Aorta (tissue), 5 donors: ENCODE measurements at regions not wholly inside any gene's neighbourhood (a gene's known extent, or its start where the extent isn't known, plus 50 kb on each side); places are given as distances from the start of the nearest gene placed in this dataset.

Experiments used
- ATAC-seq: fragments of 200-7000 bp; cut with Tn5 transposase; one replicate; pipeline ENCODE4 v1.9.1; 2022; ENCODE audit warnings: moderate library complexity; ENCODE audit not compliant: low FRiP score
- DNase-seq, 2 donors: peaks; one replicate each; pipeline ENCODE4 v3.0.0-alpha.2; 2020
- H3K27ac ChIP-seq, 2 donors: one replicate each; pipeline ENCODE4 v1.5.1; 2013; ENCODE audit warnings: low read length in 2 of 2, mild to moderate bottlenecking in 2 of 2, moderate library complexity in 2 of 2, control low read depth in 1 of 2, inconsistent platforms in 1 of 2, low read depth in 1 of 2
- H3K27me3 ChIP-seq, 2 donors: one replicate each; pipeline ENCODE4 v1.6.1; 2013; ENCODE audit warnings: control low read depth in 1 of 2, low read length in 1 of 2, mild to moderate bottlenecking in 1 of 2, moderate library complexity in 1 of 2; ENCODE audit not compliant: insufficient read depth in 2 of 2, control insufficient read depth in 1 of 2
- H3K36me3 ChIP-seq, 2 donors: one replicate each; pipeline ENCODE4 v1.6.1; 2013; ENCODE audit warnings: control low read depth in 1 of 2, low read length in 1 of 2, mild to moderate bottlenecking in 1 of 2; ENCODE audit not compliant: insufficient read depth in 2 of 2, control insufficient read depth in 1 of 2
- H3K4me1 ChIP-seq, 2 donors: one replicate each; pipeline ENCODE4 v1.6.1; 2013; ENCODE audit warnings: low read length in 2 of 2, control low read depth in 1 of 2, mild to moderate bottlenecking in 1 of 2, moderate library complexity in 1 of 2; ENCODE audit not compliant: insufficient read depth in 2 of 2, control insufficient read depth in 1 of 2
- H3K4me3 ChIP-seq, 2 donors: one replicate each; pipeline ENCODE4 v1.5.1; 2013; ENCODE audit warnings: low read length in 2 of 2, control low read depth in 1 of 2, mild to moderate bottlenecking in 1 of 2
- H3K9me3 ChIP-seq: one replicate; pipeline ENCODE4 v1.6.1; 2013; ENCODE audit warnings: mild to moderate bottlenecking, low read length; ENCODE audit not compliant: control insufficient read depth
- WGBS, 2 donors: extraction: QIAGEN DNeasy Blood & Tissue Kit; methylation state at CpG; one replicate each; pipeline ENCODE4 v1.1.7; 2013; 5-methylcytosine and 5-hydroxymethylcytosine counted together
- intact Hi-C, 2 donors: fragments of 100-400 bp; cut with DNase I; formaldehyde crosslinking; loops; one replicate each; pipeline versions ENCODE4 v1.14.2 to v1.15.0; 2022
- donor health status: healthy with polysubstance abuse.
- donor health status: Bipolar disorder and iron deficiency.
- donor health status: DM: no; HTN: no; CAD: no.
- donor health status: DM: no; HTN: no; CAD: no.
- donor health status: DM: yes; HTN: yes; CAD: no.

DNA sequence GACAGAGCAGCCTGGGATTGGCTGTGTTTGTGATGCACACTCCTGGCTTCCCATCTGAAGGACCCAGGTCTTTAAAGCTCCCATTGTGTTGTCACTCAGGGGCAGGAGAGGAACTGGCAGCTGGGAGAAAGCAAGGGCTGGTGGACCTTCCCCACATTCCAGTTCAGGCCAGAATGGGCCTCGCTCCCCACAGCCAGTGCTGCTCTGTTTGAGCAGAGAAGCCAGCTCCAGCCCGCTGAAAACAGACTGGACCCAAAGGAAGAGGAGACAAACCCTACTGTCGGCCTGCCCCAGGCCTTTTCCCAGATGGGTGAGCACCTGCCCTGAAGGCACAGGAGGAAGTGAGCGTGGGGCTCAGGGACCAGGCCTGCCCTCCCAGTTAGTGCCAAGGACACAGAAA lies 499.4 kb downstream of the NPHP4 start:
- Histone ChIP-seq H3K4me1 (no peaks in the 10 kb centered on the region), H3K4me3 (no peak overlapping the region), H3K27ac (no peak overlapping the region), H3K27me3 (no peaks in the 10 kb centered on the region), H3K9me3 (no peaks in the 10 kb centered on the region), H3K36me3 (no peaks in the 10 kb centered on the region)
- 84 to 86% methylated on average over 4 of the region's 4 CpGs for WGBS, 2 donors
- intact Hi-C loops, result no loop called here
- DNase-seq, result peak; percentile 24 to 39
- ATAC-seq, result no peak

DNA sequence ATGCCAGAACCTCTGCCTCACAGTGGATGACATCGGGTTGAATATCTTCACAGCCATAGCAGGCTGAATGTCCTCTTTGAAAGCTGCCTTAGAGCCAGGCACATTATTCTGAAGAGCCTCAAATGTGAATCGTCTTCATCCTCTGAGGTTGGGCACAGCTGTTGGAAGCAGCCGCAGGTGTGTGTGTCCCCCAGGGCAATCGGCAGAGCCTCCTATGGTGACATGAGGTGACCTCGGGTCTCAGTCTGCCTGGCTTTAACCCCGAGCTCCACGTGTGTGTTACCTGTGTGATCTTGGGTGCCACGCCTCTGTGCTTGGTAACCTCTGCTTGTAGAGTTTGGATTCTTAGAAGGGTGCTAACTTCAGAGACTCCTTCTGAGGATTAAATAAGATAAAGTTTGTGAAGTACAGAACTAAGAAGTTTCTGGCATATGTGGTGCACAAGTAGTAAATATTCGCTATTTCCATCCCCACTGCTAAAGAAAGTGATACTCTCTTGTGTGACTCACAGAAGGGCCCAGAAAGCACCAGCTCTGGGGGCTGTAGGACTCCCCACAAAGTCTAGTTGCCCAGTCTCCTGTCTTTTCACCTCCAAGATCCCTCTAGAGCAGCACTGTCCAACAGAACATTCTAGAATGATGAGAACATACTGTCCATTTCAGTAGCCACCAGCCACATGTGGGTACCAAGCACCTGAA lies 500.9 kb downstream of the NPHP4 start:
- WGBS, 2 donors, result 69 to 71% methylated on average over 9 of the region's 9 CpGs

DNA sequence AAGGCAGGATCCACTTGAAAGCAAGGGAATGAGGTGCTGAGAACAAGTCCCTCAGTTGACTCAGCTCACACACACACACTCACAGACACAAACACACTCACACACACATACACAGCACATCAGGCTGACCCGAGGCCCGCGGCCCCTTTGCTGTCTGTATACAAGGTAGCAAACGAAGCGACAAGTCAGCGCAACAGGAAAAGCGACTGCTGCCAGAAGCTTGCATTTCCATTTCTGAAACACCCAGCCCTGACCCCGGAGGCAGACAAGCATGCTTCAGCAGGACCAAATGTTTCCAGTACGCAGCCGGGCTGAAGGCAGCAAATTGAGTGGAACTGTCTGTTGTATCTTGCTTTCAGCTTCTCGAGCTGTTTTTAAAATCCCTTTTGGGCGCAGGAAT lies 501.6 kb downstream of the NPHP4 start:
- intact Hi-C loops, result no loop called here
- Histone ChIP-seq H3K4me3 (no peak overlapping the region), H3K27me3 (no peaks in the 10 kb centered on the region), H3K36me3 (no peaks in the 10 kb centered on the region), H3K27ac (no peak overlapping the region), H3K4me1 (no peaks in the 10 kb centered on the region), H3K9me3 (no peaks in the 10 kb centered on the region)
- DNase-seq, result peak in 1 of 2 donors; percentile 30
- WGBS, 2 donors, result 42 to 56% methylated on average over 12 of the region's 12 CpGs
- no peak for ATAC-seq

More for the DNA sequence above, 500.9 kb downstream of the NPHP4 start:
- intact Hi-C loops, result no loop called here
- ATAC-seq (no peak), DNase-seq (peak in 1 of 2 donors; percentile 38)
- Histone ChIP-seq H3K4me1 (no peaks in the 10 kb centered on the region), H3K27me3 (no peaks in the 10 kb centered on the region), H3K4me3 (no peak overlapping the region), H3K36me3 (no peaks in the 10 kb centered on the region), H3K9me3 (no peaks in the 10 kb centered on the region), H3K27ac (no peak overlapping the region)

DNA sequence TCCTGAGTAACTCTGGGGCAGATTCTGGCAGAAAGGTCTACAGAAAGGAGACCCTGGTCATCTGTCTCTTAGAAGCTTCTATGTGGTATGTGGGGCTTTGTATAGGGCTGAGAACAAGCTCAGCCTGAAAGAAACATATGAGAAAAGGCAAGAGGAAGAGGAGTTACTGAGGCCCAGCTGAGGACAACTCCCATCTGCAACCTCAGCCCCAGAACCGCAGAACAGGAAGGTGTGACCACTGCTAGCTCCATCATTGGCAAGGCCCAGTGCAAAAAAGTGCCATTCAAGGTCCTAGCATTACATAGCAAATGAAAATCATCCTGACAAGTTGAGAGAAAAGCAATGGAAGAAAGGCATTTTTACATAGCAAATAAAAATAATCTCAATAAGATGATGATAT lies 503.8 kb downstream of the NPHP4 start:
- Histone ChIP-seq H3K9me3 (no peaks in the 10 kb centered on the region), H3K27ac (no peak overlapping the region), H3K4me1 (no peaks in the 10 kb centered on the region), H3K27me3 (no peaks in the 10 kb centered on the region), H3K4me3 (no peak overlapping the region), H3K36me3 (no peaks in the 10 kb centered on the region)
- intact Hi-C loops, result no loop called here
- DNase-seq, result no peak
- no peak for ATAC-seq
- WGBS, 2 donors, result 86 to 89% methylated on average over 1 of the region's 1 CpG

DNA sequence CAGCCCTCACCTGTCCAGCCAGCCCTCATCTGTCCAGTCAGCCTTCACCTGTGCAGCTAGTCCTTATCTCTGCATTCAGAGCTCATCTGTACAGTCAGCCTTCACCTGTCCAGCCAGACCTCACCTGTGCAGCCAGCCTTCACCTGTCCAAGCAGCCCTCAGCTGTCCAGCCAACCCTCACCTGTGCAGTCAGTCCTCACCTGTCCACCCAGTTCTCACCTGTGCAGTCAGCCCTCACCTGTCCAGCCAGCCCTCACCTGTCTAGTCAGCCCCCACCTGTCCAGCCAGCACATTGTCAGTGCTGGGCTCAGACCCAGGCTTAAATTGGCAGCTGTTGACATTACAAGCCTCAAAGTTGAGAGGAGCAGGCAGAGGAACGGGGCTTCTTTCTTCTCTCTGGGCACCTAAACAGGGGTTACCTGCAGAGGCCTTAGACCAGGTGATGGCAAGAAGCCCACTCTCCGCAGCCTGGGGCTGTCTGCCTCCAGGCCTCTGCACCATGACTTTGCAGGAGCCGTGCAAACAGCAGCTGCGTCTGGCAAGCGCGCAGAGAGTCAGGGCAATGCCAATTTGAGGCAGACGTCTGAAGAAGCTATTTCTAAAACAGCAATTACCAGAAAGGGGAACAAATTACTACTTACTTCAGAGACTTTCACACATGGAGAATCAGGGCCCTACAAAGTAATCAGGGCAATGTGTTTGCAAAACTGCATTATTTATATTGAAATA lies 506.1 kb downstream of the NPHP4 start:
- Histone ChIP-seq H3K9me3 (no peaks in the 10 kb centered on the region), H3K27ac (no peak overlapping the region), H3K4me1 (no peaks in the 10 kb centered on the region), H3K27me3 (no peaks in the 10 kb centered on the region), H3K36me3 (no peaks in the 10 kb centered on the region), H3K4me3 (no peak overlapping the region)
- 77% methylated on average over 7 of the region's 7 CpGs for WGBS, 2 donors
- ATAC-seq (no peak), DNase-seq (peak; percentile 17 to 57)
- intact Hi-C loops, result no loop called here

DNA sequence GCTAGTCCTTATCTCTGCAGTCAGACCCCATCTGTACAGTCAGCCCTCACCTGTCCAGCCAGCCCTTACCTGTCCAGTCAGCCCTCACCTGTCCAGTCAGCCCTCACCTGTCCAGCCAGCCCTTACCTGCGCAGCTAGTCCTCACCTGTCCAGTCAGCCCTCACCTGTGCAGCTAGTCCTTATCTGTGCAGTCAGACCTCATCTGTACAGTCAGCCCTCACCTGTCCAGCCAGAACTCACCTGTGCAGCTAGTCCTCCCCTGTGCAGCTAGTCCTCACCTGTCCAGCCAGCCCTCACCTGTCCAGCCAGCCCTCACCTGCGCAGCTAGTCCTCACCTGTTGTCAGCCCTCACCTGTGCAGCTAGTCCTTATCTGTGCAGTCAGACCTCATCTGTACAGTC lies 506.8 kb downstream of the NPHP4 start:
- intact Hi-C loops, result no loop called here
- ATAC-seq (no peak), DNase-seq (no peak)
- Histone ChIP-seq H3K27ac (no peak overlapping the region), H3K4me3 (no peak overlapping the region), H3K27me3 (no peaks in the 10 kb centered on the region), H3K36me3 (no peaks in the 10 kb centered on the region), H3K4me1 (no peaks in the 10 kb centered on the region), H3K9me3 (no peaks in the 10 kb centered on the region)
- 78 to 84% methylated on average over 2 of the region's 2 CpGs for WGBS, 2 donors

DNA sequence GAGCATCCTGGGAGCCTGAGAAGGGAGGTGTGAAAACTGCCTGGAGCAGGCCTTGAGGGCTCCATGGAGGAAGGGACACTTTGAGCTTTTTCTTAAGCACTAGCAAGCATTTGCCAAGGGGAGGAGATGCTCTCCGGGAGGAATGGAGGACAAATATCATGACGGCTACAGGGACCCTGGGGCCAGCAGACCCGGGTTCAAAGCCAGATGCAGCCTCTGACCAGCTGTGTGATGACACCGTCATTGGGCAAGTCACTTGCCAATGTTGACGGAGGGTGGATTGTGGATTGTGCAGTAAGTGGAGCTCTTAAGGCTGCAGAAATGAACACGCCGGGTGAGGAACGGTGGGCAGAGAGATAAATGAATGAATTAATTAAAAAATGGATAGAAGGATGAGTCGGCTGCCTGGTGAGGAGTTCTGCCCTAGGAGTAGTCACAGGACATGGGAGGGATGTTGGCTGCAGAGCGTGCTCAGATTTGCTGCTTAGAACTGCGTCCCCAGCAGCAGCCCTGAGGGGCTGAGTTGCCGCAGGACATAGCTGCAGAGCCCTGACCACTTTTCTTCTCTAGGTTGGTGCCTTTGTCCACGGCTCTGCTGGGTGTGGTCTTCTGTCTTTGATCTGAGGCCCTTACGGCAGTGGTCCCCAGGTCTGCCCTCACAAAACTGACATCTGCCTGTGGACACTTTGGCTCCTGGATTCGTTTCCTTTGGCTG lies 507.6 kb downstream of the NPHP4 start:
- 51 to 58% methylated on average over 15 of the region's 15 CpGs for WGBS, 2 donors
- H3K27me3 ChIP-seq, result no peaks in the 10 kb centered on the region
- DNase-seq, result no peak
- H3K36me3 ChIP-seq, result no peaks in the 10 kb centered on the region
- H3K27ac ChIP-seq, result no peak overlapping the region
- intact Hi-C loops, result no loop called here
- H3K9me3 ChIP-seq, result no peaks in the 10 kb centered on the region
- no peak for ATAC-seq
- H3K4me3 ChIP-seq, result no peak overlapping the region
- H3K4me1 ChIP-seq, result no peaks in the 10 kb centered on the region

DNA sequence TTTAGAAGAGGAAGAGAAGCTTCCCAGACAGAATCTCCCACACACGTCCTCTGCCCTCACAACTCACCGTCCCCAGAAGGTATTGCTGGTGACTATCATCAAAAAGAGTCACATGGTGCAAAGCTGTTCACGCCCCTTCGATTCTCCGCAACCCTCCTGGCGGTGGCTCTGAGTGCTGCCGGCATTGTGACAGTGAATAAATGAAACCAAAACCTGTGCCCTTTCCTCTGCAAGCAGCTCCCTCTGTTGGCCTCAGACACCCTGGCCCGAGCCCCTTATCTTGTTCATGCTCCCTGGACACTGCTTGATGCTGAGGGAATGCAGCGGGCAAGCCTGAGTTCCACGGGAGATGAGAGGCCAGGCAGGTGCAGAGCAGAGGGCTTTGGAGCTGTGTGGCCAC lies 510.3 kb downstream of the NPHP4 start:
- Histone ChIP-seq H3K9me3 (no peaks in the 10 kb centered on the region), H3K36me3 (no peaks in the 10 kb centered on the region), H3K4me3 (no peak overlapping the region), H3K4me1 (no peaks in the 10 kb centered on the region), H3K27me3 (no peaks in the 10 kb centered on the region), H3K27ac (no peak overlapping the region)
- intact Hi-C loops, result no loop called here
- WGBS, 2 donors, result 42% methylated on average over 10 of the region's 10 CpGs
- DNase-seq, result peak in 1 of 2 donors; percentile 65
- no peak for ATAC-seq
